GM23338 (cell line): ENCODE measurements at regions not wholly inside any gene's neighbourhood (a gene's known extent, or its start where the extent isn't known, plus 50 kb on each side); places are given as distances from the start of the nearest gene placed in this dataset.
A peak's percentile ranks its signal among the peaks of the same experiment; 100 is the strongest.

Experiments used
- CREB1 ChIP-seq: fragments of 250-450 bp; sonication (Bioruptor Pico); IDR thresholded peaks from 2 replicates; pipeline ENCODE4 v1.5.0; 2020; ENCODE audit warnings: low read depth, mild to moderate bottlenecking, moderate library complexity
- EZH2 ChIP-seq: fragments of 200-600 bp; sonication (generic); IDR thresholded peaks from one replicate; pipeline ENCODE4 v1.8.0; 2017; ENCODE audit warnings: antibody characterized with exemption, mild to moderate bottlenecking, low read depth; ENCODE audit not compliant: unreplicated experiment
- EZH2phosphoT487 ChIP-seq: fragments of 200-600 bp; sonication (generic); IDR thresholded peaks from one replicate; pipeline ENCODE4 v1.8.1; 2018; ENCODE audit warnings: antibody characterized with exemption; ENCODE audit not compliant: unreplicated experiment
- JUNB ChIP-seq: IDR thresholded peaks from one replicate; pipeline ENCODE4 v1.6.1; 2016; ENCODE audit warnings: antibody characterized with exemption; ENCODE audit not compliant: unreplicated experiment
- NANOG ChIP-seq: IDR thresholded peaks from 2 replicates; pipeline ENCODE4 v1.6.1; 2016; ENCODE audit warnings: antibody characterized with exemption, borderline replicate concordance
- POLR2AphosphoS5 ChIP-seq: IDR thresholded peaks from 2 replicates; pipeline ENCODE4 v1.6.1; 2016; ENCODE audit warnings: antibody characterized with exemption, low read depth
- ZNF331 ChIP-seq: fragments of 250-450 bp; sonication (Bioruptor Pico); IDR thresholded peaks from 2 replicates; pipeline ENCODE4 v1.5.0; 2020; ENCODE audit warnings: low read depth, mild to moderate bottlenecking, moderate library complexity
- TF ChIP-seq, protein P1 (sequence below), 2 experiments: fragments of 200-600 bp in 1 of 2; sonication (generic) in 1 of 2; conservative IDR thresholded peaks; 2 replicates each; pipeline versions ENCODE4 v1.5.1 to v1.6.1; 2016 to 2017; ENCODE audit warnings: antibody characterized with exemption in 2 of 2, low read depth in 2 of 2, mild to moderate bottlenecking in 2 of 2, moderate library complexity in 1 of 2
- TF ChIP-seq, protein P2 (sequence below): IDR thresholded peaks from one replicate; pipeline ENCODE4 v1.6.1; 2018; ENCODE audit warnings: antibody characterized with exemption; ENCODE audit not compliant: unreplicated experiment
- TF ChIP-seq, protein P3 (sequence below): IDR thresholded peaks from 2 replicates; pipeline ENCODE4 v1.6.1; 2016; ENCODE audit warnings: antibody characterized with exemption
- TF ChIP-seq, protein P4 (sequence below): fragments of 250-450 bp; sonication (Bioruptor Pico); IDR thresholded peaks from 2 replicates; pipeline ENCODE4 v1.5.0; 2020; ENCODE audit warnings: mild to moderate bottlenecking, moderate library complexity

DNA sequence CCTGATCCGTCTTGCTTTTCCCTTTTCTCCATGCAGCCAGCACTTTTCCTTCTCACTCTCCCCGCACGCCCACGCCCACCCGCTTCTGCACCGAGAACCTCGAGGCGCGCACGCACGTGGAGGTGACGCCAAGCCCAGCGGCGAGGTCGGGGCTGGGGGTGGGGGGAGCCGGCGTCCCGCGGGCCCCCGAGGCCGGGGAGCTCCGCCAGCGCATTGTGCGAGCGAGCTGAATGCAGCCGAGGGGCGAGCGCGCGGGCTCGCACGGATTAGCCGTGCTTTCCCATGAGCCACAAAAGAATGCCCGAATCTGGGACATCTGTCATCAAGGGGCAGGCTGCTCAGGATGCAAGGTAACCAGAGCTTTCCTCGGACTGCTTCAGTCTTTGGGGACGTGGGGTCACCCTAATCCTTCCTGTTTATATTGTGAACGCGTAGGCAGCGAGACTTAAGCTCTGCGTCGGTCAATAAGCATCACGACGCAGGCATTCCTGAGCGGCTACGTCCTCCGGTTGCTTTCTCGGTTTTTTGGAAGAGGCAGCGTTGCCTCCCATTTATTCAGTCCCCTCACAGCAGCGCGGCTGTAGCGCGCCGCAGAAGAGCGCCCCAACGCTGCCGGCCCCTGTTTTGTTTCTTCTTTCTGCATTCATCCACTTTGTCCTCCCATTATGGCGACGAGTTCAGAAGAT is 67.3 kb upstream of the AKT3 start:
- TF ChIP-seq, protein P1, sequence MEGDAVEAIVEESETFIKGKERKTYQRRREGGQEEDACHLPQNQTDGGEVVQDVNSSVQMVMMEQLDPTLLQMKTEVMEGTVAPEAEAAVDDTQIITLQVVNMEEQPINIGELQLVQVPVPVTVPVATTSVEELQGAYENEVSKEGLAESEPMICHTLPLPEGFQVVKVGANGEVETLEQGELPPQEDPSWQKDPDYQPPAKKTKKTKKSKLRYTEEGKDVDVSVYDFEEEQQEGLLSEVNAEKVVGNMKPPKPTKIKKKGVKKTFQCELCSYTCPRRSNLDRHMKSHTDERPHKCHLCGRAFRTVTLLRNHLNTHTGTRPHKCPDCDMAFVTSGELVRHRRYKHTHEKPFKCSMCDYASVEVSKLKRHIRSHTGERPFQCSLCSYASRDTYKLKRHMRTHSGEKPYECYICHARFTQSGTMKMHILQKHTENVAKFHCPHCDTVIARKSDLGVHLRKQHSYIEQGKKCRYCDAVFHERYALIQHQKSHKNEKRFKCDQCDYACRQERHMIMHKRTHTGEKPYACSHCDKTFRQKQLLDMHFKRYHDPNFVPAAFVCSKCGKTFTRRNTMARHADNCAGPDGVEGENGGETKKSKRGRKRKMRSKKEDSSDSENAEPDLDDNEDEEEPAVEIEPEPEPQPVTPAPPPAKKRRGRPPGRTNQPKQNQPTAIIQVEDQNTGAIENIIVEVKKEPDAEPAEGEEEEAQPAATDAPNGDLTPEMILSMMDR (conservative IDR thresholded peaks at IDR 0.05; ENCODE audit: low read depth in 2 of 2), result peak; percentile 19 to 20; a peak in 2 of 4 replicates
- TF ChIP-seq POLR2AphosphoS5 (no peak), EZH2 (no peak), NANOG (no peak), CREB1 (peak; percentile 53), EZH2phosphoT487 (no peak), ZNF331 (no peak), JUNB (no peak)
- TF ChIP-seq, protein P2, sequence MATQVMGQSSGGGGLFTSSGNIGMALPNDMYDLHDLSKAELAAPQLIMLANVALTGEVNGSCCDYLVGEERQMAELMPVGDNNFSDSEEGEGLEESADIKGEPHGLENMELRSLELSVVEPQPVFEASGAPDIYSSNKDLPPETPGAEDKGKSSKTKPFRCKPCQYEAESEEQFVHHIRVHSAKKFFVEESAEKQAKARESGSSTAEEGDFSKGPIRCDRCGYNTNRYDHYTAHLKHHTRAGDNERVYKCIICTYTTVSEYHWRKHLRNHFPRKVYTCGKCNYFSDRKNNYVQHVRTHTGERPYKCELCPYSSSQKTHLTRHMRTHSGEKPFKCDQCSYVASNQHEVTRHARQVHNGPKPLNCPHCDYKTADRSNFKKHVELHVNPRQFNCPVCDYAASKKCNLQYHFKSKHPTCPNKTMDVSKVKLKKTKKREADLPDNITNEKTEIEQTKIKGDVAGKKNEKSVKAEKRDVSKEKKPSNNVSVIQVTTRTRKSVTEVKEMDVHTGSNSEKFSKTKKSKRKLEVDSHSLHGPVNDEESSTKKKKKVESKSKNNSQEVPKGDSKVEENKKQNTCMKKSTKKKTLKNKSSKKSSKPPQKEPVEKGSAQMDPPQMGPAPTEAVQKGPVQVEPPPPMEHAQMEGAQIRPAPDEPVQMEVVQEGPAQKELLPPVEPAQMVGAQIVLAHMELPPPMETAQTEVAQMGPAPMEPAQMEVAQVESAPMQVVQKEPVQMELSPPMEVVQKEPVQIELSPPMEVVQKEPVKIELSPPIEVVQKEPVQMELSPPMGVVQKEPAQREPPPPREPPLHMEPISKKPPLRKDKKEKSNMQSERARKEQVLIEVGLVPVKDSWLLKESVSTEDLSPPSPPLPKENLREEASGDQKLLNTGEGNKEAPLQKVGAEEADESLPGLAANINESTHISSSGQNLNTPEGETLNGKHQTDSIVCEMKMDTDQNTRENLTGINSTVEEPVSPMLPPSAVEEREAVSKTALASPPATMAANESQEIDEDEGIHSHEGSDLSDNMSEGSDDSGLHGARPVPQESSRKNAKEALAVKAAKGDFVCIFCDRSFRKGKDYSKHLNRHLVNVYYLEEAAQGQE, result no peak
- TF ChIP-seq, protein P3, sequence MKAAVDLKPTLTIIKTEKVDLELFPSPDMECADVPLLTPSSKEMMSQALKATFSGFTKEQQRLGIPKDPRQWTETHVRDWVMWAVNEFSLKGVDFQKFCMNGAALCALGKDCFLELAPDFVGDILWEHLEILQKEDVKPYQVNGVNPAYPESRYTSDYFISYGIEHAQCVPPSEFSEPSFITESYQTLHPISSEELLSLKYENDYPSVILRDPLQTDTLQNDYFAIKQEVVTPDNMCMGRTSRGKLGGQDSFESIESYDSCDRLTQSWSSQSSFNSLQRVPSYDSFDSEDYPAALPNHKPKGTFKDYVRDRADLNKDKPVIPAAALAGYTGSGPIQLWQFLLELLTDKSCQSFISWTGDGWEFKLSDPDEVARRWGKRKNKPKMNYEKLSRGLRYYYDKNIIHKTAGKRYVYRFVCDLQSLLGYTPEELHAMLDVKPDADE, result no peak
- TF ChIP-seq, protein P4, sequence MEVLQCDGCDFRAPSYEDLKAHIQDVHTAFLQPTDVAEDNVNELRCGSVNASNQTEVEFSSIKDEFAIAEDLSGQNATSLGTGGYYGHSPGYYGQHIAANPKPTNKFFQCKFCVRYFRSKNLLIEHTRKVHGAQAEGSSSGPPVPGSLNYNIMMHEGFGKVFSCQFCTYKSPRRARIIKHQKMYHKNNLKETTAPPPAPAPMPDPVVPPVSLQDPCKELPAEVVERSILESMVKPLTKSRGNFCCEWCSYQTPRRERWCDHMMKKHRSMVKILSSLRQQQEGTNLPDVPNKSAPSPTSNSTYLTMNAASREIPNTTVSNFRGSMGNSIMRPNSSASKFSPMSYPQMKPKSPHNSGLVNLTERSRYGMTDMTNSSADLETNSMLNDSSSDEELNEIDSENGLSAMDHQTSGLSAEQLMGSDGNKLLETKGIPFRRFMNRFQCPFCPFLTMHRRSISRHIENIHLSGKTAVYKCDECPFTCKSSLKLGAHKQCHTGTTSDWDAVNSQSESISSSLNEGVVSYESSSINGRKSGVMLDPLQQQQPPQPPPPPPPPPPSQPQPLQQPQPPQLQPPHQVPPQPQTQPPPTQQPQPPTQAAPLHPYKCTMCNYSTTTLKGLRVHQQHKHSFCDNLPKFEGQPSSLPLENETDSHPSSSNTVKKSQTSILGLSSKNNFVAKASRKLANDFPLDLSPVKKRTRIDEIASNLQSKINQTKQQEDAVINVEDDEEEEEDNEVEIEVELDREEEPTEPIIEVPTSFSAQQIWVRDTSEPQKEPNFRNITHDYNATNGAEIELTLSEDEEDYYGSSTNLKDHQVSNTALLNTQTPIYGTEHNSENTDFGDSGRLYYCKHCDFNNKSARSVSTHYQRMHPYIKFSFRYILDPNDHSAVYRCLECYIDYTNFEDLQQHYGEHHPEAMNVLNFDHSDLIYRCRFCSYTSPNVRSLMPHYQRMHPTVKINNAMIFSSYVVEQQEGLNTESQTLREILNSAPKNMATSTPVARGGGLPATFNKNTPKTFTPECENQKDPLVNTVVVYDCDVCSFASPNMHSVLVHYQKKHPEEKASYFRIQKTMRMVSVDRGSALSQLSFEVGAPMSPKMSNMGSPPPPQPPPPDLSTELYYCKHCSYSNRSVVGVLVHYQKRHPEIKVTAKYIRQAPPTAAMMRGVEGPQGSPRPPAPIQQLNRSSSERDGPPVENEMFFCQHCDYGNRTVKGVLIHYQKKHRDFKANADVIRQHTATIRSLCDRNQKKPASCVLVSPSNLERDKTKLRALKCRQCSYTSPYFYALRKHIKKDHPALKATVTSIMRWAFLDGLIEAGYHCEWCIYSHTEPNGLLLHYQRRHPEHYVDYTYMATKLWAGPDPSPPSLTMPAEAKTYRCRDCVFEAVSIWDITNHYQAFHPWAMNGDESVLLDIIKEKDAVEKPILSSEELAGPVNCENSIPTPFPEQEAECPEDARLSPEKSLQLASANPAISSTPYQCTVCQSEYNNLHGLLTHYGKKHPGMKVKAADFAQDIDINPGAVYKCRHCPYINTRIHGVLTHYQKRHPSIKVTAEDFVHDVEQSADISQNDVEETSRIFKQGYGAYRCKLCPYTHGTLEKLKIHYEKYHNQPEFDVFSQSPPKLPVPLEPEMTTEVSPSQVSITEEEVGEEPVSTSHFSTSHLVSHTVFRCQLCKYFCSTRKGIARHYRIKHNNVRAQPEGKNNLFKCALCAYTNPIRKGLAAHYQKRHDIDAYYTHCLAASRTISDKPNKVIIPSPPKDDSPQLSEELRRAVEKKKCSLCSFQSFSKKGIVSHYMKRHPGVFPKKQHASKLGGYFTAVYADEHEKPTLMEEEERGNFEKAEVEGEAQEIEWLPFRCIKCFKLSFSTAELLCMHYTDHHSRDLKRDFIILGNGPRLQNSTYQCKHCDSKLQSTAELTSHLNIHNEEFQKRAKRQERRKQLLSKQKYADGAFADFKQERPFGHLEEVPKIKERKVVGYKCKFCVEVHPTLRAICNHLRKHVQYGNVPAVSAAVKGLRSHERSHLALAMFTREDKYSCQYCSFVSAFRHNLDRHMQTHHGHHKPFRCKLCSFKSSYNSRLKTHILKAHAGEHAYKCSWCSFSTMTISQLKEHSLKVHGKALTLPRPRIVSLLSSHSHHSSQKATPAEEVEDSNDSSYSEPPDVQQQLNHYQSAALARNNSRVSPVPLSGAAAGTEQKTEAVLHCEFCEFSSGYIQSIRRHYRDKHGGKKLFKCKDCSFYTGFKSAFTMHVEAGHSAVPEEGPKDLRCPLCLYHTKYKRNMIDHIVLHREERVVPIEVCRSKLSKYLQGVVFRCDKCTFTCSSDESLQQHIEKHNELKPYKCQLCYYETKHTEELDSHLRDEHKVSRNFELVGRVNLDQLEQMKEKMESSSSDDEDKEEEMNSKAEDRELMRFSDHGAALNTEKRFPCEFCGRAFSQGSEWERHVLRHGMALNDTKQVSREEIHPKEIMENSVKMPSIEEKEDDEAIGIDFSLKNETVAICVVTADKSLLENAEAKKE (CRISPR knock-in tag), result no peak
